Activated naive CD8-positive, alpha-beta T cell treated with anti-CD3 and anti-CD28 coated beads for 36 hours (primary cell): ENCODE measurements at regions not wholly inside any gene's neighbourhood (a gene's known extent, or its start where the extent isn't known, plus 50 kb on each side); places are given as distances from the start of the nearest gene placed in this dataset.
"Not testable (repeated sequence)": the region's sequence is repeated elsewhere in the genome, so short reads cannot be mapped to it uniquely, and the experiment has no call there.

Experiments used
- DNase-seq: peaks from one replicate; pipeline ENCODE4 v3.0.0; 2021
- H3K27ac Mint-ChIP-seq: one replicate; pipeline ENCODE4 v1.8.0; 2022; ENCODE audit warnings: mild to moderate bottlenecking, moderate library complexity, mixed read lengths
- H3K27me3 Mint-ChIP-seq: one replicate; pipeline ENCODE4 v1.8.0; 2022; ENCODE audit warnings: mild to moderate bottlenecking, mixed read lengths
- H3K36me3 Mint-ChIP-seq: one replicate; pipeline ENCODE4 v1.8.0; 2021; ENCODE audit warnings: mild to moderate bottlenecking, mixed read lengths
- H3K4me1 Mint-ChIP-seq: one replicate; pipeline ENCODE4 v1.8.0; 2021; ENCODE audit warnings: mixed read lengths
- H3K4me3 Mint-ChIP-seq: one replicate; pipeline ENCODE4 v1.8.0; 2022; ENCODE audit warnings: mild to moderate bottlenecking, moderate library complexity, mixed read lengths
- H3K9me3 Mint-ChIP-seq: one replicate; pipeline ENCODE4 v1.8.0; 2022; ENCODE audit warnings: mixed read lengths

- H3K4me3 Mint-ChIP-seq: no peak overlapping the region
- H3K27me3 Mint-ChIP-seq: no peaks in the 10 kb centered on the region
- H3K4me1 Mint-ChIP-seq: no peaks in the 10 kb centered on the region
- H3K27ac Mint-ChIP-seq: no peak overlapping the region
- H3K36me3 Mint-ChIP-seq: no peaks in the 10 kb centered on the region
- DNase-seq: no peak
- peaks cover 8% of the 10 kb centered on the region for H3K9me3 Mint-ChIP-seq
Measured at GRCh38 chr4:60952921-60953320, 247.2 kb upstream of the ADGRL3 start.

- Mint-ChIP-seq H3K27ac (no peak overlapping the region), H3K36me3 (no peaks in the 10 kb centered on the region), H3K27me3 (no peaks in the 10 kb centered on the region), H3K4me3 (no peak overlapping the region), H3K9me3 (peaks cover 5% of the 10 kb centered on the region), H3K4me1 (no peaks in the 10 kb centered on the region)
- DNase-seq: no peak
Measured at GRCh38 chr4:60953826-60954225, 246.3 kb upstream of the ADGRL3 start.

GRCh38 chr4:60962286-60962685 is 237.8 kb upstream of the ADGRL3 start:
- Mint-ChIP-seq H3K4me3 (no peak overlapping the region), H3K9me3 (peaks cover 4% of the 10 kb centered on the region), H3K27me3 (no peaks in the 10 kb centered on the region), H3K36me3 (no peaks in the 10 kb centered on the region), H3K4me1 (no peaks in the 10 kb centered on the region), H3K27ac (no peak overlapping the region)
- DNase-seq: no peak

GRCh38 chr4:60981534-60981933 is 218.6 kb upstream of the ADGRL3 start:
- no peaks in the 10 kb centered on the region for H3K4me1 Mint-ChIP-seq

GRCh38 chr4:60989141-60989540 is 211.0 kb upstream of the ADGRL3 start:
- no peak overlapping the region for H3K4me3 Mint-ChIP-seq
- no peak for DNase-seq
- H3K27ac Mint-ChIP-seq: no peak overlapping the region
- H3K27me3 Mint-ChIP-seq: no peaks in the 10 kb centered on the region
- H3K36me3 Mint-ChIP-seq: no peaks in the 10 kb centered on the region
- no peaks in the 10 kb centered on the region for H3K4me1 Mint-ChIP-seq
- H3K9me3 Mint-ChIP-seq: peaks cover 15% of the 10 kb centered on the region

More at GRCh38 chr4:60981534-60981933, 218.6 kb upstream of the ADGRL3 start:
- DNase-seq: no peak
- no peak overlapping the region for H3K4me3 Mint-ChIP-seq
- H3K36me3 Mint-ChIP-seq: no peaks in the 10 kb centered on the region
- no peak overlapping the region for H3K27ac Mint-ChIP-seq
- peaks cover 12% of the 10 kb centered on the region for H3K9me3 Mint-ChIP-seq
- no peaks in the 10 kb centered on the region for H3K27me3 Mint-ChIP-seq

GRCh38 chr4:60992037-60992436 is 208.1 kb upstream of the ADGRL3 start:
- Mint-ChIP-seq H3K36me3 (no peaks in the 10 kb centered on the region), H3K27me3 (no peaks in the 10 kb centered on the region), H3K9me3 (peaks cover 10% of the 10 kb centered on the region), H3K4me3 (no peak overlapping the region), H3K27ac (no peak overlapping the region), H3K4me1 (no peaks in the 10 kb centered on the region)
- no peak for DNase-seq

GRCh38 chr4:61003301-61003700 is 196.8 kb upstream of the ADGRL3 start:
- no peaks in the 10 kb centered on the region for H3K4me1 Mint-ChIP-seq
- no peak overlapping the region for H3K4me3 Mint-ChIP-seq
- no peaks in the 10 kb centered on the region for H3K27me3 Mint-ChIP-seq
- H3K36me3 Mint-ChIP-seq: no peaks in the 10 kb centered on the region
- H3K27ac Mint-ChIP-seq: no peak overlapping the region
- H3K9me3 Mint-ChIP-seq: peaks cover 11% of the 10 kb centered on the region
- no peak for DNase-seq

GRCh38 chr4:61004651-61005170 is 195.4 kb upstream of the ADGRL3 start:
- DNase-seq: no peak
- Mint-ChIP-seq H3K9me3 (peaks cover 13% of the 10 kb centered on the region), H3K4me3 (no peak overlapping the region), H3K36me3 (no peaks in the 10 kb centered on the region), H3K27ac (no peak overlapping the region), H3K4me1 (no peaks in the 10 kb centered on the region), H3K27me3 (no peaks in the 10 kb centered on the region)

- Mint-ChIP-seq H3K4me1 (no peaks in the 10 kb centered on the region), H3K27me3 (no peaks in the 10 kb centered on the region), H3K36me3 (no peaks in the 10 kb centered on the region), H3K4me3 (no peak overlapping the region), H3K27ac (no peak overlapping the region), H3K9me3 (peaks cover 22% of the 10 kb centered on the region)
- DNase-seq: no peak
Measured at GRCh38 chr4:61011051-61011450, 189.1 kb upstream of the ADGRL3 start.

- DNase-seq, H3K4me3 Mint-ChIP-seq, H3K27me3 Mint-ChIP-seq, H3K4me1 Mint-ChIP-seq, H3K27ac Mint-ChIP-seq, H3K36me3 Mint-ChIP-seq: not testable (repeated sequence)
- peaks cover 22% of the 10 kb centered on the region for H3K9me3 Mint-ChIP-seq
Measured at GRCh38 chr4:61011936-61012335, 188.2 kb upstream of the ADGRL3 start.

- Mint-ChIP-seq H3K4me1 (no peaks in the 10 kb centered on the region), H3K4me3 (no peak overlapping the region), H3K27ac (no peak overlapping the region), H3K27me3 (no peaks in the 10 kb centered on the region), H3K36me3 (no peaks in the 10 kb centered on the region), H3K9me3 (peaks cover 3% of the 10 kb centered on the region)
- DNase-seq: no peak
Measured at GRCh38 chr4:61024610-61025009, 175.5 kb upstream of the ADGRL3 start.

- H3K27me3 Mint-ChIP-seq: no peaks in the 10 kb centered on the region
- no peaks in the 10 kb centered on the region for H3K36me3 Mint-ChIP-seq
- DNase-seq: no peak
Measured at GRCh38 chr4:61027939-61028338, 172.2 kb upstream of the ADGRL3 start.

GRCh38 chr4:61036071-61036684 is 163.9 kb upstream of the ADGRL3 start:
- Mint-ChIP-seq H3K27me3 (no peaks in the 10 kb centered on the region), H3K4me3 (no peak overlapping the region), H3K9me3 (peaks cover 7% of the 10 kb centered on the region), H3K27ac (no peak overlapping the region), H3K36me3 (no peaks in the 10 kb centered on the region), H3K4me1 (no peaks in the 10 kb centered on the region)
- no peak for DNase-seq

More at GRCh38 chr4:61027939-61028338, 172.2 kb upstream of the ADGRL3 start:
- H3K4me3 Mint-ChIP-seq: no peak overlapping the region
- no peak overlapping the region for H3K27ac Mint-ChIP-seq
- no peaks in the 10 kb centered on the region for H3K4me1 Mint-ChIP-seq
- peaks cover 3% of the 10 kb centered on the region for H3K9me3 Mint-ChIP-seq

GRCh38 chr4:61041527-61041926 is 158.6 kb upstream of the ADGRL3 start:
- no peak for DNase-seq
- H3K9me3 Mint-ChIP-seq: peaks cover 9% of the 10 kb centered on the region
- no peak overlapping the region for H3K4me3 Mint-ChIP-seq
- no peak overlapping the region for H3K27ac Mint-ChIP-seq
- no peaks in the 10 kb centered on the region for H3K36me3 Mint-ChIP-seq
- H3K4me1 Mint-ChIP-seq: no peaks in the 10 kb centered on the region
- H3K27me3 Mint-ChIP-seq: no peaks in the 10 kb centered on the region

- H3K27ac Mint-ChIP-seq: no peak overlapping the region
- no peaks in the 10 kb centered on the region for H3K4me1 Mint-ChIP-seq
- no peaks in the 10 kb centered on the region for H3K36me3 Mint-ChIP-seq
- H3K27me3 Mint-ChIP-seq: no peaks in the 10 kb centered on the region
- no peak for DNase-seq
- no peak overlapping the region for H3K4me3 Mint-ChIP-seq
- H3K9me3 Mint-ChIP-seq: peaks cover 5% of the 10 kb centered on the region
Measured at GRCh38 chr4:61044837-61045236, 155.3 kb upstream of the ADGRL3 start.

GRCh38 chr4:61049018-61049417 is 151.1 kb upstream of the ADGRL3 start:
- H3K27ac Mint-ChIP-seq: no peak overlapping the region
- H3K4me3 Mint-ChIP-seq: no peak overlapping the region
- no peaks in the 10 kb centered on the region for H3K36me3 Mint-ChIP-seq
- no peaks in the 10 kb centered on the region for H3K27me3 Mint-ChIP-seq
- H3K9me3 Mint-ChIP-seq: peaks cover 4% of the 10 kb centered on the region
- no peaks in the 10 kb centered on the region for H3K4me1 Mint-ChIP-seq
- no peak for DNase-seq
